ENCODE measurements at regions not wholly inside any gene's neighbourhood (a gene's known extent, or its start where the extent isn't known, plus 50 kb on each side); places are given as distances from the start of the nearest gene placed in this dataset.

DNA sequence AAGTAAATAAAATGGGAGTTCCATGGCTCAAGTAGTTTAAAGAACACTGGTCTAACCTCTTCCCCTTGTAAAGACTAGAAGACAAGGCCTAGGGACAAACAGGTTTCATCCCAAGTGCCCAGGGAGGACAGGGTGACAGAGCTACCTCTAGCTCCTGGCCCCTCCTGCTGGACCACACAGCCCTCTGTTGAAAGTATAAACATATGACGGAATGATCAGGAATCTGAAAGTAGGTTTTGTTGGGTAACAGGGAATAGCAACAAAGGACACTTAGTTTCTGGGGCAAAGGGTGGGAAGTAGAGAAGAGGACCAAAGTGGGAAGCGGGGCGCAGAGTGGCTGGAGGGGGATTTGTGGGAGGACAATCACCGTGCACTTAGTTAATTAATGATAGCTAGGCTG, 67.0 kb upstream of the DAB2IP start:
- TF ChIP-seq, protein P1, sequence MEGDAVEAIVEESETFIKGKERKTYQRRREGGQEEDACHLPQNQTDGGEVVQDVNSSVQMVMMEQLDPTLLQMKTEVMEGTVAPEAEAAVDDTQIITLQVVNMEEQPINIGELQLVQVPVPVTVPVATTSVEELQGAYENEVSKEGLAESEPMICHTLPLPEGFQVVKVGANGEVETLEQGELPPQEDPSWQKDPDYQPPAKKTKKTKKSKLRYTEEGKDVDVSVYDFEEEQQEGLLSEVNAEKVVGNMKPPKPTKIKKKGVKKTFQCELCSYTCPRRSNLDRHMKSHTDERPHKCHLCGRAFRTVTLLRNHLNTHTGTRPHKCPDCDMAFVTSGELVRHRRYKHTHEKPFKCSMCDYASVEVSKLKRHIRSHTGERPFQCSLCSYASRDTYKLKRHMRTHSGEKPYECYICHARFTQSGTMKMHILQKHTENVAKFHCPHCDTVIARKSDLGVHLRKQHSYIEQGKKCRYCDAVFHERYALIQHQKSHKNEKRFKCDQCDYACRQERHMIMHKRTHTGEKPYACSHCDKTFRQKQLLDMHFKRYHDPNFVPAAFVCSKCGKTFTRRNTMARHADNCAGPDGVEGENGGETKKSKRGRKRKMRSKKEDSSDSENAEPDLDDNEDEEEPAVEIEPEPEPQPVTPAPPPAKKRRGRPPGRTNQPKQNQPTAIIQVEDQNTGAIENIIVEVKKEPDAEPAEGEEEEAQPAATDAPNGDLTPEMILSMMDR (conservative IDR thresholded peaks at IDR 0.05; ENCODE audit: low read length): no peak
- no peak for TF ChIP-seq EZH2phosphoT487 (IDR thresholded peaks at IDR 0.05; ENCODE audit: borderline replicate concordance)

Data from Loucy (cell line).